ENCODE measurements at regions not wholly inside any gene's neighbourhood (a gene's known extent, or its start where the extent isn't known, plus 50 kb on each side); places are given as distances from the start of the nearest gene placed in this dataset.
A peak's percentile ranks its signal among the peaks of the same experiment; 100 is the strongest.

DNA sequence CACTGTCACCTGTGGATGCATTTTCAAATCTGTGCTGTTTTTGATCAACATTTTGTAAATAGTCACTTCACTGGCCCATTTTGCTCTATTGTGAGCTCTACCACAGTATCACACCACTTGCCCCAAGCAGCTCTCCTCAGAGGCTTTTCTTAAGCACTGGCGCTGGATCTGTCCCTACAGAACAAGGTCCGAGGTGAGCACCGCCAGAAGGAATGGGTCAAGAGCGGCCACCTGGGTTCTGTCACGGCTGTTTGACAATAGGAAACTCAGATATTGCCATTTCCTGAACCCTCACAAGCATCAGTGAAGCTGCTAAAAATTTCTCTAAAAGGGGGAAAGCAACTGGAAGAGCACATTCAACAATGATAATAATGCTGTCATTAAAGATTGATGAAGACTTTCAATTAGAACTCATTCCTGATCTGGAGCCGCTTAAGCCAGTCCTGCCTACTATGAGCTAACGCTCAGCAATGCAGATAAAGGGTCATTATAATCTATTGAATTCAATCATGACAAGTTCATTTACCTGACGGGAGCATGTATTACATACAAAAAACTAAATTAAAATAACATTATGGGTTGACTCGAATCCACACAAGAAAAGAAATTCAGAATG lies 514.0 kb downstream of the GALR1 start:
- no peak overlapping the region for H3K27ac ChIP-seq (ENCODE audit: insufficient read depth, low read length)
- no peaks in the 10 kb centered on the region for H3K4me1 ChIP-seq (ENCODE audit: control insufficient read depth, extremely low read depth, insufficient read depth, low read length)
- no peaks in the 10 kb centered on the region for H3K36me3 ChIP-seq (ENCODE audit: control insufficient read depth, insufficient read depth, low read length)
- no peaks in the 10 kb centered on the region for H3K79me2 ChIP-seq (ENCODE audit: control insufficient read depth, insufficient read depth, low read length)
- TF ChIP-seq, protein P1, sequence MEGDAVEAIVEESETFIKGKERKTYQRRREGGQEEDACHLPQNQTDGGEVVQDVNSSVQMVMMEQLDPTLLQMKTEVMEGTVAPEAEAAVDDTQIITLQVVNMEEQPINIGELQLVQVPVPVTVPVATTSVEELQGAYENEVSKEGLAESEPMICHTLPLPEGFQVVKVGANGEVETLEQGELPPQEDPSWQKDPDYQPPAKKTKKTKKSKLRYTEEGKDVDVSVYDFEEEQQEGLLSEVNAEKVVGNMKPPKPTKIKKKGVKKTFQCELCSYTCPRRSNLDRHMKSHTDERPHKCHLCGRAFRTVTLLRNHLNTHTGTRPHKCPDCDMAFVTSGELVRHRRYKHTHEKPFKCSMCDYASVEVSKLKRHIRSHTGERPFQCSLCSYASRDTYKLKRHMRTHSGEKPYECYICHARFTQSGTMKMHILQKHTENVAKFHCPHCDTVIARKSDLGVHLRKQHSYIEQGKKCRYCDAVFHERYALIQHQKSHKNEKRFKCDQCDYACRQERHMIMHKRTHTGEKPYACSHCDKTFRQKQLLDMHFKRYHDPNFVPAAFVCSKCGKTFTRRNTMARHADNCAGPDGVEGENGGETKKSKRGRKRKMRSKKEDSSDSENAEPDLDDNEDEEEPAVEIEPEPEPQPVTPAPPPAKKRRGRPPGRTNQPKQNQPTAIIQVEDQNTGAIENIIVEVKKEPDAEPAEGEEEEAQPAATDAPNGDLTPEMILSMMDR (conservative IDR thresholded peaks at IDR 0.05 in 1 of 2, IDR thresholded peaks at IDR 0.05 in 1 of 2; ENCODE audit: low read depth in 1 of 2, low read length in 2 of 2), result no peak
- no peak for TF ChIP-seq EZH2 (IDR thresholded peaks at IDR 0.05; ENCODE audit: low read length, missing control alignments)
- no peaks in the 10 kb centered on the region for H3K27me3 ChIP-seq (ENCODE audit: control insufficient read depth, insufficient read depth, low read length)
- no peak for DNase-seq (ENCODE audit: low read depth in 2 of 2)
- H3K4me3 ChIP-seq (replicated peaks in 1 of 4; ENCODE audit: control extremely low read depth in 1 of 4, insufficient read depth in 1 of 4, low read depth in 3 of 4, low read length in 4 of 4), result no peak overlapping the region
- H3K4me2 ChIP-seq (ENCODE audit: extremely low read depth, insufficient read depth, low read length), result no peak overlapping the region
- H3K9me3 ChIP-seq (ENCODE audit: control insufficient read depth, insufficient read depth, low read depth, low read length), result no peaks in the 10 kb centered on the region
- H4K20me1 ChIP-seq (ENCODE audit: control insufficient read depth, extremely low read depth, insufficient read depth, low read length), result no peaks in the 10 kb centered on the region
- no peak overlapping the region for H3K9ac ChIP-seq (ENCODE audit: insufficient read depth, low read length)
- H2AFZ ChIP-seq (ENCODE audit: low read length), result no peak overlapping the region

DNA sequence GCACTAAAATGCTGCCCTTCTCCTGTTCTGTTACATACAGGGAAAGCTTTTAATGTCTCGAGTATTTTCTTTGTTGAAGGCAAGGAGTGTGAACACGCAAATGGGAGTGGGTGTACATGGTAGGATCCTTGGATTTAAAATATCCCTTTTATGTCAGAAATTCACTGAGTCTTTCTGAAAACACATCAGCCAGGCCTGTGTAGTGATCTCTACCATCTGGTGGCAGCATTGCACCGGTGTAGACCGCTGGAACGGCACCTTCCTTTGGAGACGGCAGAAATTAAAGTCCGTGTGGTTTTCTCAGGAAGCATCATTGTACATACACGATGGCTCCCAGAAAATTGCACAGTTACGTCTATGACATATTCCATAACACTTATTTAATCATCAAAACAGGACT lies 515.8 kb downstream of the GALR1 start:
- H3K9ac ChIP-seq (ENCODE audit: insufficient read depth, low read length), result no peak overlapping the region
- H3K9me3 ChIP-seq (ENCODE audit: control insufficient read depth, insufficient read depth, low read depth, low read length), result no peaks in the 10 kb centered on the region
- no peaks in the 10 kb centered on the region for H3K27me3 ChIP-seq (ENCODE audit: control insufficient read depth, insufficient read depth, low read length)
- no peaks in the 10 kb centered on the region for H4K20me1 ChIP-seq (ENCODE audit: control insufficient read depth, extremely low read depth, insufficient read depth, low read length)
- H3K36me3 ChIP-seq (ENCODE audit: control insufficient read depth, insufficient read depth, low read length), result no peaks in the 10 kb centered on the region
- H3K27ac ChIP-seq (ENCODE audit: insufficient read depth, low read length), result no peak overlapping the region
- no peak for TF ChIP-seq EZH2 (IDR thresholded peaks at IDR 0.05; ENCODE audit: low read length, missing control alignments)
- TF ChIP-seq, protein P1 (conservative IDR thresholded peaks at IDR 0.05 in 1 of 2, IDR thresholded peaks at IDR 0.05 in 1 of 2; ENCODE audit: low read depth in 1 of 2, low read length in 2 of 2), result no peak
- no peak overlapping the region for H3K4me3 ChIP-seq (replicated peaks in 1 of 4; ENCODE audit: control extremely low read depth in 1 of 4, insufficient read depth in 1 of 4, low read depth in 3 of 4, low read length in 4 of 4)
- no peak overlapping the region for H2AFZ ChIP-seq (ENCODE audit: low read length)
- H3K4me1 ChIP-seq (ENCODE audit: control insufficient read depth, extremely low read depth, insufficient read depth, low read length), result no peaks in the 10 kb centered on the region
- H3K4me2 ChIP-seq (ENCODE audit: extremely low read depth, insufficient read depth, low read length), result no peak overlapping the region
- DNase-seq (ENCODE audit: low read depth in 2 of 2), result peak in 1 of 2 donors; percentile 0
- H3K79me2 ChIP-seq (ENCODE audit: control insufficient read depth, insufficient read depth, low read length), result no peaks in the 10 kb centered on the region

DNA sequence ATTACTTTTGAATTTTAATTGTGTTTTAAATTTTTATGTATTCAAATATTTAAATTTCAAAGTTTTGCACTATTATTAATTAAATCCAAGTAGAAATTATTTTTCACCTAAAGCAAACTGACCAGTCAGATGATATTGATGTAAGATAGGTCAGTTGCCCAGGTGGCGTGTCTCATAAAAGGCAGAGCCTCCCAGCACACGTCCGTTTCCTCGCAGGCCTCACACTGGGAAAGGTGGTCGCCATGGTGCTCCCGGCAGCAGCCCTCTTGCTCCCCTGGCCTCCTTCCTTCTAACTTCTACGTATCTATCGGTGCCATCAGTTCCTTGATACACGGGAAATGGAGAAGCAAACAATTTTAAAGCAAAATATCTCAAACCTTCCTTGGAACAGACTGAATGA lies 516.8 kb downstream of the GALR1 start:
- TF ChIP-seq EZH2 (IDR thresholded peaks at IDR 0.05; ENCODE audit: low read length, missing control alignments), result no peak
- TF ChIP-seq, protein P1 (conservative IDR thresholded peaks at IDR 0.05 in 1 of 2, IDR thresholded peaks at IDR 0.05 in 1 of 2; ENCODE audit: low read depth in 1 of 2, low read length in 2 of 2), result no peak
- Histone ChIP-seq H3K27ac (ENCODE audit: insufficient read depth, low read length) (no peak overlapping the region), H4K20me1 (ENCODE audit: control insufficient read depth, extremely low read depth, insufficient read depth, low read length) (no peaks in the 10 kb centered on the region), H3K4me3 (replicated peaks in 1 of 4; ENCODE audit: control extremely low read depth in 1 of 4, insufficient read depth in 1 of 4, low read depth in 3 of 4, low read length in 4 of 4) (no peak overlapping the region), H3K9ac (ENCODE audit: insufficient read depth, low read length) (no peak overlapping the region), H3K27me3 (ENCODE audit: control insufficient read depth, insufficient read depth, low read length) (no peaks in the 10 kb centered on the region), H2AFZ (ENCODE audit: low read length) (no peak overlapping the region), H3K4me2 (ENCODE audit: extremely low read depth, insufficient read depth, low read length) (no peak overlapping the region), H3K36me3 (ENCODE audit: control insufficient read depth, insufficient read depth, low read length) (no peaks in the 10 kb centered on the region), H3K79me2 (ENCODE audit: control insufficient read depth, insufficient read depth, low read length) (no peaks in the 10 kb centered on the region), H3K4me1 (ENCODE audit: control insufficient read depth, extremely low read depth, insufficient read depth, low read length) (no peaks in the 10 kb centered on the region), H3K9me3 (ENCODE audit: control insufficient read depth, insufficient read depth, low read depth, low read length) (no peaks in the 10 kb centered on the region)
- no peak for DNase-seq (ENCODE audit: low read depth in 2 of 2)

Measured in fibroblast of lung (primary cell).